PFSK-1 (cell line): ENCODE measurements at regions not wholly inside any gene's neighbourhood (a gene's known extent, or its start where the extent isn't known, plus 50 kb on each side); places are given as distances from the start of the nearest gene placed in this dataset.

ENCODE experiments used
- FOXP2 ChIP-seq: optimal IDR thresholded peaks from 2 replicates; pipeline ENCODE3; 2011; ENCODE audit warnings: borderline replicate concordance, control low read depth, inconsistent platforms; ENCODE audit not compliant: insufficient read depth; ENCODE audit errors: extremely low read length, extremely low read depth
- POLR2AphosphoS5 ChIP-seq: IDR thresholded peaks from 2 replicates; pipeline ENCODE4 v1.6.1; 2012; ENCODE audit warnings: low read depth, mild to moderate bottlenecking, control low read depth, low read length, moderate library complexity
- REST ChIP-seq, 2 experiments: IDR thresholded peaks; 2 replicates each; pipeline versions ENCODE4 v1.6.1 to v1.8.0; 2011 to 2012; ENCODE audit warnings: low read depth in 2 of 2, low read length in 2 of 2, control low read depth in 1 of 2, inconsistent platforms in 1 of 2, mild to moderate bottlenecking in 1 of 2, moderate library complexity in 1 of 2; ENCODE audit not compliant: insufficient read depth in 1 of 2
- SIN3A ChIP-seq: IDR thresholded peaks from 2 replicates; pipeline ENCODE4 v1.6.1; 2012; ENCODE audit warnings: mild to moderate bottlenecking, low read length, moderate library complexity, borderline replicate concordance; ENCODE audit not compliant: insufficient read depth
- TAF1 ChIP-seq: IDR thresholded peaks from 2 replicates; pipeline ENCODE4 v1.6.1; 2012; ENCODE audit warnings: low read length, control low read depth, borderline replicate concordance; ENCODE audit not compliant: insufficient read depth

GRCh38 chr5:15206133-15206532, 293.8 kb upstream of the FBXL7 start:
- TF ChIP-seq REST (IDR thresholded peaks at IDR 0.05; ENCODE audit: insufficient read depth in 1 of 2, low read depth in 2 of 2, low read length in 2 of 2) (no peak), FOXP2 (no peak), TAF1 (no peak), POLR2AphosphoS5 (no peak), SIN3A (no peak)

- TF ChIP-seq FOXP2 = no peak
- TF ChIP-seq REST (IDR thresholded peaks at IDR 0.05; ENCODE audit: insufficient read depth in 1 of 2, low read depth in 2 of 2, low read length in 2 of 2) = no peak
- no peak for TF ChIP-seq SIN3A
- no peak for TF ChIP-seq POLR2AphosphoS5
- TF ChIP-seq TAF1 = no peak
Observed at GRCh38 chr5:15203376-15203775, 296.6 kb upstream of the FBXL7 start.

GRCh38 chr5:15191012-15191411, 309.0 kb upstream of the FBXL7 start:
- TF ChIP-seq SIN3A (no peak), POLR2AphosphoS5 (no peak), FOXP2 (no peak), TAF1 (no peak), REST (IDR thresholded peaks at IDR 0.05; ENCODE audit: insufficient read depth in 1 of 2, low read depth in 2 of 2, low read length in 2 of 2) (no peak)

- no peak for TF ChIP-seq SIN3A
- TF ChIP-seq FOXP2 = no peak
- no peak for TF ChIP-seq REST (IDR thresholded peaks at IDR 0.05; ENCODE audit: insufficient read depth in 1 of 2, low read depth in 2 of 2, low read length in 2 of 2)
- TF ChIP-seq POLR2AphosphoS5 = no peak
- no peak for TF ChIP-seq TAF1
Observed at GRCh38 chr5:15183520-15183919, 311.9 kb upstream of the ANKH start.

- no peak for TF ChIP-seq TAF1
- TF ChIP-seq POLR2AphosphoS5 = no peak
- no peak for TF ChIP-seq FOXP2
- TF ChIP-seq SIN3A = no peak
- TF ChIP-seq REST (IDR thresholded peaks at IDR 0.05; ENCODE audit: insufficient read depth in 1 of 2, low read depth in 2 of 2, low read length in 2 of 2) = no peak
Observed at GRCh38 chr5:15170173-15170572, 298.6 kb upstream of the ANKH start.
